WTC11 (cell line): ENCODE measurements at regions not wholly inside any gene's neighbourhood (a gene's known extent, or its start where the extent isn't known, plus 50 kb on each side); places are given as distances from the start of the nearest gene placed in this dataset.

ENCODE experiments used
- ATAC-seq: fragments of 200-7000 bp; cut with Tn5 transposase; 2 replicates; pipeline ENCODE4 v1.10.0; 2021; ENCODE audit warnings: mild to moderate bottlenecking, moderate library complexity
- CTCF ChIA-PET: fragments of 300-600 bp; sonication (Branson Sonifier 250); formaldehyde crosslinking; loops from one replicate; lab custom pipeline; 2021; ENCODE audit warnings: antibody characterized with exemption; lab: Charles Lee
- POLR2A ChIA-PET: fragments of 350-600 bp; sonication (Branson Sonifier 250); formaldehyde crosslinking; loops from one replicate; lab custom pipeline; 2021; ENCODE audit warnings: antibody characterized with exemption; lab: Charles Lee
- DNase-seq: peaks from one replicate; pipeline ENCODE4 v3.0.0; 2021; ENCODE audit warnings: low spot score
- H3K27ac Mint-ChIP-seq: 2 replicates; pipeline ENCODE4 v1.8.0; 2021; ENCODE audit warnings: mixed read lengths
- H3K27me3 Mint-ChIP-seq: 2 replicates; pipeline ENCODE4 v1.8.0; 2021; ENCODE audit warnings: low read depth, mild to moderate bottlenecking, moderate library complexity, mixed read lengths
- H3K36me3 Mint-ChIP-seq: 2 replicates; pipeline ENCODE4 v1.8.0; 2021; ENCODE audit warnings: mixed read lengths
- H3K4me1 Mint-ChIP-seq: 2 replicates; pipeline ENCODE4 v1.8.0; 2022; ENCODE audit warnings: mixed read lengths
- H3K4me3 Mint-ChIP-seq: 2 replicates; pipeline ENCODE4 v1.8.0; 2021; ENCODE audit warnings: mild to moderate bottlenecking, moderate library complexity, mixed read lengths
- H3K9me3 Mint-ChIP-seq: 2 replicates; pipeline ENCODE4 v1.8.0; 2021; ENCODE audit warnings: mixed read lengths
- ARID4B ChIP-seq: sonication (generic); formaldehyde crosslinking; IDR thresholded peaks from 2 replicates; pipeline ENCODE4 v1.8.0; 2023; ENCODE audit warnings: missing genetic modification reagents, mild to moderate bottlenecking, borderline replicate concordance
- ATF1 ChIP-seq: sonication (generic); formaldehyde crosslinking; IDR thresholded peaks from 2 replicates; pipeline ENCODE4 v1.8.1; 2023; ENCODE audit warnings: mild to moderate bottlenecking, moderate library complexity, missing genetic modification reagents
- ATF3 ChIP-seq: sonication (generic); formaldehyde crosslinking; conservative IDR thresholded peaks from 2 replicates; pipeline ENCODE4 v1.8.1; 2022; ENCODE audit warnings: mild to moderate bottlenecking, missing genetic modification reagents
- CBFB ChIP-seq: sonication (generic); formaldehyde crosslinking; IDR thresholded peaks from 2 replicates; pipeline ENCODE4 v1.8.1; 2022; ENCODE audit warnings: mild to moderate bottlenecking, low read depth, missing genetic modification reagents
- FOXP4 ChIP-seq: sonication (generic); formaldehyde crosslinking; IDR thresholded peaks from 2 replicates; pipeline ENCODE4 v1.8.0; 2022; ENCODE audit warnings: mild to moderate bottlenecking, missing genetic modification reagents
- IRF1 ChIP-seq: sonication (generic); formaldehyde crosslinking; IDR thresholded peaks from 2 replicates; pipeline ENCODE4 v1.8.0; 2023; ENCODE audit warnings: missing genetic modification reagents
- IRF2 ChIP-seq: sonication (generic); formaldehyde crosslinking; IDR thresholded peaks from 2 replicates; pipeline ENCODE4 v1.8.0; 2022; ENCODE audit warnings: low read depth, missing genetic modification reagents, borderline replicate concordance
- JAZF1 ChIP-seq: fragments of 250-450 bp; sonication (Bioruptor Pico); IDR thresholded peaks from 2 replicates; pipeline ENCODE4 v1.9.0; 2021; ENCODE audit warnings: moderate library complexity, mild to moderate bottlenecking, inconsistent platforms
- NR1H2 ChIP-seq: sonication (generic); formaldehyde crosslinking; IDR thresholded peaks from 2 replicates; pipeline ENCODE4 v1.9.0; 2021; ENCODE audit warnings: mild to moderate bottlenecking, moderate library complexity, missing genetic modification reagents
- PREB ChIP-seq: sonication (generic); formaldehyde crosslinking; IDR thresholded peaks from 2 replicates; pipeline ENCODE4 v1.8.1; 2022; ENCODE audit warnings: mild to moderate bottlenecking, missing genetic modification reagents, moderate library complexity, borderline replicate concordance
- RORB ChIP-seq: fragments of 250-450 bp; sonication (Bioruptor Pico); IDR thresholded peaks from 2 replicates; pipeline ENCODE4 v1.9.0; 2021; ENCODE audit warnings: mild to moderate bottlenecking
- USF1 ChIP-seq: sonication (generic); formaldehyde crosslinking; IDR thresholded peaks from 2 replicates; pipeline ENCODE4 v1.8.0; 2022; ENCODE audit warnings: mild to moderate bottlenecking, missing genetic modification reagents
- ZNF512 ChIP-seq: sonication (generic); formaldehyde crosslinking; IDR thresholded peaks from 2 replicates; pipeline ENCODE4 v1.8.1; 2022; ENCODE audit warnings: missing genetic modification reagents, borderline replicate concordance

GRCh38 chr10:130439766-130440165 lies 303.6 kb downstream of the GLRX3 start (continued):
- no peak for TF ChIP-seq FOXP4 (CRISPR knock-in tag)
- TF ChIP-seq ARID4B (CRISPR knock-in tag): no peak
- no peak for TF ChIP-seq IRF2 (CRISPR knock-in tag)
- no peak for TF ChIP-seq CBFB (CRISPR knock-in tag)
- no peak for TF ChIP-seq JAZF1 (CRISPR knock-in tag)
- TF ChIP-seq ATF3: no peak
- no peak for TF ChIP-seq ATF1 (CRISPR knock-in tag)
- no peak for TF ChIP-seq PREB (CRISPR knock-in tag)
- TF ChIP-seq USF1 (CRISPR knock-in tag): no peak
- no peak for TF ChIP-seq ZNF512 (CRISPR knock-in tag)
- TF ChIP-seq RORB (CRISPR knock-in tag): no peak
- no peak for TF ChIP-seq IRF1
- TF ChIP-seq, all 79 proteins: peak for 0

GRCh38 chr10:130440494-130440893 lies 304.3 kb downstream of the GLRX3 start:
- H3K4me3 Mint-ChIP-seq: no peak overlapping the region
- no peak for TF ChIP-seq NR1H2 (CRISPR knock-in tag)
- TF ChIP-seq, all 79 proteins: peak for 0
- no peaks in the 10 kb centered on the region for H3K4me1 Mint-ChIP-seq
- ATAC-seq: no peak
- no peak overlapping the region for H3K27ac Mint-ChIP-seq
- no peak for DNase-seq
- ChIA-PET POLR2A (no interaction called here), CTCF (no interaction called here)
- peaks cover 95% of the 10 kb centered on the region for H3K36me3 Mint-ChIP-seq
- H3K9me3 Mint-ChIP-seq: peaks cover 91% of the 10 kb centered on the region
- H3K27me3 Mint-ChIP-seq: peaks cover 37% of the 10 kb centered on the region
